Natural killer cell (primary cell): ENCODE measurements at regions not wholly inside any gene's neighbourhood (a gene's known extent, or its start where the extent isn't known, plus 50 kb on each side); places are given as distances from the start of the nearest gene placed in this dataset.

Source experiments
- ATAC-seq, 3 donors: fragments of 150-1000 bp in 2 of 3; fragments of 200-7000 bp in 1 of 3; cut with Tn5 transposase; 1 replicate in 1 of 3; 2 replicates in 2 of 3; pipeline ENCODE4 v1.10.0; 2021; ENCODE audit warnings: mild to moderate bottlenecking in 2 of 3, moderate library complexity in 2 of 3
- DNase-seq, 2 donors: peaks; one replicate each; pipeline versions ENCODE4 v3.0.0 to v3.0.0-alpha.2; 2013 to 2021; ENCODE audit warnings: mixed read lengths in 1 of 2
- H3K27ac ChIP-seq: one replicate; pipeline ENCODE4 v1.5.1; 2013; ENCODE audit warnings: mild to moderate bottlenecking, low read length
- H3K27me3 ChIP-seq: one replicate; pipeline ENCODE4 v1.6.1; 2013; ENCODE audit warnings: low read length; ENCODE audit not compliant: control insufficient read depth, insufficient read depth
- H3K36me3 ChIP-seq: one replicate; pipeline ENCODE4 v1.6.1; 2013; ENCODE audit warnings: low read length; ENCODE audit not compliant: control insufficient read depth, insufficient read depth
- H3K4me1 ChIP-seq: one replicate; pipeline ENCODE4 v1.6.1; 2013; ENCODE audit warnings: low read length; ENCODE audit not compliant: control insufficient read depth, insufficient read depth
- H3K4me3 ChIP-seq: one replicate; pipeline ENCODE4 v1.5.1; 2013; ENCODE audit warnings: low read length
- H3K9me3 ChIP-seq: one replicate; pipeline ENCODE4 v1.6.1; 2013; ENCODE audit warnings: low read length; ENCODE audit not compliant: control insufficient read depth, insufficient read depth
- H3K27ac Mint-ChIP-seq, 2 donors: one replicate each; pipeline ENCODE4 v1.8.0; 2022; ENCODE audit warnings: mild to moderate bottlenecking in 2 of 2, mixed read lengths in 2 of 2, moderate library complexity in 1 of 2
- H3K27me3 Mint-ChIP-seq, 2 donors: one replicate each; pipeline ENCODE4 v1.8.0; 2022; ENCODE audit warnings: low read depth in 2 of 2, mixed read lengths in 2 of 2
- H3K36me3 Mint-ChIP-seq: one replicate; pipeline ENCODE4 v1.8.0; 2022; ENCODE audit warnings: mixed read lengths
- H3K4me1 Mint-ChIP-seq, 2 donors: one replicate each; pipeline ENCODE4 v1.8.0; 2022; ENCODE audit warnings: mixed read lengths in 2 of 2
- H3K4me3 Mint-ChIP-seq: one replicate; pipeline ENCODE4 v1.8.0; 2022; ENCODE audit warnings: mild to moderate bottlenecking, moderate library complexity, mixed read lengths
- H3K9me3 Mint-ChIP-seq, 2 donors: one replicate each; pipeline ENCODE4 v1.8.0; 2022; ENCODE audit warnings: mixed read lengths in 2 of 2
- CTCF ChIP-seq: fragments of 200-600 bp; IDR thresholded peaks from one replicate; pipeline ENCODE4 v1.8.0; 2022; ENCODE audit warnings: antibody characterized with exemption
- WGBS: methylation state at CpG from one replicate; pipeline ENCODE4 v1.1.7; 2013; ENCODE audit warnings: missing lambda C conversion rate; ENCODE audit not compliant: insufficient coverage; 5-methylcytosine and 5-hydroxymethylcytosine counted together
- intact Hi-C: fragments of 100-400 bp; cut with micrococcal nuclease; formaldehyde crosslinking; loops from one replicate; pipeline ENCODE4 v1.14.2; 2022

GRCh38 chr20:12203399-12203798, 285.7 kb downstream of the BTBD3 start:
- no peak overlapping the region for H3K27ac Mint-ChIP-seq
- Histone ChIP-seq H3K27ac (no peak overlapping the region), H3K4me1 (no peaks in the 10 kb centered on the region), H3K27me3 (no peaks in the 10 kb centered on the region), H3K4me3 (no peak overlapping the region), H3K36me3 (no peaks in the 10 kb centered on the region), H3K9me3 (no peaks in the 10 kb centered on the region)
- intact Hi-C loops = no loop called here
- no peak for TF ChIP-seq CTCF
- no peaks in the 10 kb centered on the region for H3K4me1 Mint-ChIP-seq
- ATAC-seq = no peak
- peaks cover 0 to 2% of the 10 kb centered on the region in 2 donors for H3K9me3 Mint-ChIP-seq
- no peaks in the 10 kb centered on the region for H3K36me3 Mint-ChIP-seq
- no peak for DNase-seq
- H3K4me3 Mint-ChIP-seq = no peak overlapping the region
- no peaks in the 10 kb centered on the region for H3K27me3 Mint-ChIP-seq

- no peaks in the 10 kb centered on the region for H3K4me1 ChIP-seq
- H3K36me3 ChIP-seq = no peaks in the 10 kb centered on the region
- no peaks in the 10 kb centered on the region for H3K27me3 ChIP-seq
- TF ChIP-seq CTCF = no peak
- Mint-ChIP-seq H3K27me3 (no peaks in the 10 kb centered on the region), H3K4me3 (no peak overlapping the region), H3K36me3 (no peaks in the 10 kb centered on the region), H3K4me1 (no peaks in the 10 kb centered on the region), H3K9me3 (no peaks in the 10 kb centered on the region), H3K27ac (no peak overlapping the region)
- no peaks in the 10 kb centered on the region for H3K9me3 ChIP-seq
- intact Hi-C loops = no loop called here
- DNase-seq (no peak), ATAC-seq (no peak)
- no peak overlapping the region for H3K4me3 ChIP-seq
- WGBS = 9% methylated on average over 1 of the region's 1 CpG
- H3K27ac ChIP-seq = no peak overlapping the region
Measured at GRCh38 chr20:12203981-12204380, 286.3 kb downstream of the BTBD3 start.

DNA sequence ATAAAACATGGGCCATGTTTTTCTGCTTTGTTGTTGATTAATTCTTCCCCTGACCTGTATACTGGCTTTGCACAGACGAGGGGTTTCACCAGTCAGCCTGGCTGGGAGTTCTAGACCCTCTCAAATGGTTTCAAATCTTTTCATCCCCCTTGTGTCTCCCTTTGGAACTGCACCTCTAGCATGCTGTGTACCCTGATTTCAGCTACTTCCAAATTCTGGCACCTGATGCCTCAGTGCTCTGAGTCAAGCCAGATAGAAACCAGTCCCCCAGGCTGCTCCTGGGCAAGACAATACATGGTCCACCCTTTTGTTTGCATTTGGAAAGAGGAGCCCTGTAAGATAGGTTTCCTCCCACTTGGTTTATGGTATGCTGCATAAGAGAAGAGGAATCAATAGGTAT, 290.2 kb downstream of the BTBD3 start:
- H3K4me3 Mint-ChIP-seq = no peak overlapping the region
- DNase-seq = no peak
- no peak for ATAC-seq
- H3K27ac Mint-ChIP-seq = no peak overlapping the region
- intact Hi-C loops = no loop called here
- Histone ChIP-seq H3K27me3 (no peaks in the 10 kb centered on the region), H3K27ac (no peak overlapping the region), H3K4me1 (no peaks in the 10 kb centered on the region), H3K9me3 (no peaks in the 10 kb centered on the region), H3K36me3 (no peaks in the 10 kb centered on the region), H3K4me3 (no peak overlapping the region)
- H3K9me3 Mint-ChIP-seq = peaks cover 0 to 2% of the 10 kb centered on the region in 2 donors
- H3K36me3 Mint-ChIP-seq = no peaks in the 10 kb centered on the region
- H3K4me1 Mint-ChIP-seq = no peaks in the 10 kb centered on the region
- WGBS = 65% methylated on average over 1 of the region's 1 CpG
- TF ChIP-seq CTCF = no peak
- no peaks in the 10 kb centered on the region for H3K27me3 Mint-ChIP-seq

DNA sequence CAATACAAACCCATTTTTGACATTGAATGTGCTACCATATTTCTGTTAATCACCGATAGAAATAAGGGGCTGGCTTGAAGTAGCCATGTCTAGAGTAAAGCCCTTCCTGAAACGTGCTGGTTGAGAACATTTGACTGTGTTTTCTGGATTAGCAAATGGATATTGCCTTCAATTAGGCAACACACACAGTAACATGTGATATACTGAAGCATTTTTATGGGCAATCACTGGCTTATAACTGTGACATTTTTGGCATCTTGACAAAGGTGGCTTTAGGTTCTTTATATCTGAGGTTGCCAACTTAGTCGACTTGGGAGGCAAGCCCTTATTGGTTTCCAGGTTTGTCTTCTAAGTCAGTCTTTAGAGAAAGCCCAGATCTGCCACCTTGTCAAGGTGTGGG, 292.9 kb downstream of the BTBD3 start:
- H3K9me3 ChIP-seq = no peaks in the 10 kb centered on the region
- no peaks in the 10 kb centered on the region for H3K27me3 ChIP-seq
- no peaks in the 10 kb centered on the region for H3K4me1 ChIP-seq
- Mint-ChIP-seq H3K36me3 (no peaks in the 10 kb centered on the region), H3K27ac (no peak overlapping the region), H3K4me1 (no peaks in the 10 kb centered on the region), H3K9me3 (peaks cover 2 to 4% of the 10 kb centered on the region in 2 donors), H3K4me3 (no peak overlapping the region), H3K27me3 (no peaks in the 10 kb centered on the region)
- no peak for TF ChIP-seq CTCF
- H3K36me3 ChIP-seq = no peaks in the 10 kb centered on the region
- intact Hi-C loops = no loop called here
- DNase-seq (no peak), ATAC-seq (no peak)
- H3K4me3 ChIP-seq = no peak overlapping the region
- H3K27ac ChIP-seq = no peak overlapping the region
- 81% methylated on average over 3 of the region's 3 CpGs for WGBS
